CD4-positive, alpha-beta T cell (primary cell): ENCODE measurements at regions not wholly inside any gene's neighbourhood (a gene's known extent, or its start where the extent isn't known, plus 50 kb on each side); places are given as distances from the start of the nearest gene placed in this dataset.

ENCODE experiments used
- ATAC-seq: fragments of 200-7000 bp; cut with Tn5 transposase; one replicate; pipeline ENCODE4 v1.10.0; 2022; ENCODE audit warnings: mild to moderate bottlenecking; ENCODE audit not compliant: poor library complexity
- CTCF ChIA-PET: fragments of 350-600 bp; sonication (Branson Sonifier 250); formaldehyde crosslinking; loops from one replicate; lab custom pipeline; 2021; ENCODE audit warnings: antibody characterized with exemption, inconsistent platforms; lab: Charles Lee
- POLR2A ChIA-PET: fragments of 350-600 bp; sonication (Branson Sonifier 250); formaldehyde crosslinking; loops from one replicate; lab custom pipeline; 2021; ENCODE audit warnings: antibody characterized with exemption, inconsistent platforms; lab: Charles Lee
- DNase-seq, 14 experiments: peaks; one replicate each; pipeline ENCODE4 v3.0.0-alpha.2; 2013 to 2020; ENCODE audit warnings: mixed read lengths in 2 of 14
- H3K27ac ChIP-seq, 2 donors: one replicate each; pipeline versions ENCODE4 v1.5.1 to v1.7.0; 2013; ENCODE audit warnings: low read length in 2 of 2, low read depth in 1 of 2, mild to moderate bottlenecking in 1 of 2
- H3K27me3 ChIP-seq, 2 experiments: 1 replicate in 1 of 2; 2 replicates in 1 of 2; pipeline versions ENCODE4 v1.6.1 to v1.7.0; 2013; ENCODE audit warnings: low read length in 2 of 2, control low read depth in 1 of 2, mild to moderate bottlenecking in 1 of 2, moderate library complexity in 1 of 2; ENCODE audit not compliant: insufficient read depth in 2 of 2, control insufficient read depth in 1 of 2
- H3K36me3 ChIP-seq: one replicate; pipeline ENCODE4 v1.6.1; 2013; ENCODE audit warnings: low read length, control low read depth; ENCODE audit not compliant: insufficient read depth
- H3K4me1 ChIP-seq: one replicate; pipeline ENCODE4 v1.6.1; 2013; ENCODE audit warnings: low read length, control low read depth; ENCODE audit not compliant: insufficient read depth
- H3K4me3 ChIP-seq: one replicate; pipeline ENCODE4 v1.5.1; 2013; ENCODE audit warnings: mild to moderate bottlenecking, low read length, moderate library complexity
- H3K9me3 ChIP-seq, 2 experiments: 1 replicate in 1 of 2; 2 replicates in 1 of 2; pipeline versions ENCODE4 v1.6.1 to v1.7.0; 2013; ENCODE audit warnings: low read length in 2 of 2, mild to moderate bottlenecking in 2 of 2, control low read depth in 1 of 2, moderate library complexity in 1 of 2; ENCODE audit not compliant: control insufficient read depth in 1 of 2, insufficient read depth in 1 of 2
- H3K27ac Mint-ChIP-seq: one replicate; pipeline ENCODE4 v1.8.0; 2020; ENCODE audit warnings: mixed read lengths
- H3K27me3 Mint-ChIP-seq: one replicate; pipeline ENCODE4 v1.8.0; 2021; ENCODE audit warnings: mixed read lengths
- H3K36me3 Mint-ChIP-seq: one replicate; pipeline ENCODE4 v1.8.0; 2021; ENCODE audit warnings: low read depth, mixed read lengths
- H3K4me1 Mint-ChIP-seq: one replicate; pipeline ENCODE4 v1.8.0; 2021; ENCODE audit warnings: low read depth, mixed read lengths
- H3K4me3 Mint-ChIP-seq: one replicate; pipeline ENCODE4 v1.8.0; 2020; ENCODE audit warnings: mild to moderate bottlenecking, mixed read lengths
- H3K9me3 Mint-ChIP-seq: one replicate; pipeline ENCODE4 v1.8.0; 2020; ENCODE audit warnings: mixed read lengths
- intact Hi-C, 2 experiments: fragments of 100-400 bp; cut with DNase I in 1 of 2; cut with micrococcal nuclease in 1 of 2; formaldehyde crosslinking; loops; one replicate each; pipeline versions ENCODE4 v1.15.1 to v1.9.0; 2023 to 2025; cut with DNase I, micrococcal nuclease
- TF ChIP-seq, protein P1 (sequence below): fragments of 200-600 bp; IDR thresholded peaks from one replicate; pipeline ENCODE4 v1.8.0; 2022; ENCODE audit warnings: antibody characterized with exemption, mild to moderate bottlenecking

DNA sequence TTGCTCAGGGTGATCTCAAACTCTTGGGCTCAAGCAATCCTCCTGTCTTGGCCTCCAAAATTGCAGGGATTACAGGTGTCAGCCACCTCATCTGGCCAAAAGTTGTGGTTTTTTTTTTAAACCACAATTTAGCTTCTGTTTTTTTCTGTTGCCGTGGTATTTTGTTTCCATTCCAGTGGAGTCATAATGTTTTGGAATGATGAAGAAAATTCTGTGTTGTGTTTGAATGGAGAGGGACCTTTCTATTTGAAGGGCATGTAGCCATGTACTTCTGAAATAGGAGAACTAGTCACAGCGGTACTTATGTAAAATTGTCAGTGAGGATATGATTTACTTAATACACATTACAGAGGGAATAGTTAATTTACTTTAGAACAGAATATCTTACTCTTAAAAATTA, 201.3 kb downstream of the ARL4A start:
- Histone ChIP-seq H3K27ac (no peak overlapping the region), H3K27me3 (no peaks in the 10 kb centered on the region), H3K4me3 (no peak overlapping the region), H3K36me3 (no peaks in the 10 kb centered on the region), H3K4me1 (no peaks in the 10 kb centered on the region), H3K9me3 (no peaks in the 10 kb centered on the region)
- no peak for DNase-seq
- intact Hi-C loops, result no loop called here
- no peak for ATAC-seq
- no peaks in the 10 kb centered on the region for H3K9me3 Mint-ChIP-seq
- ChIA-PET POLR2A (no interaction called here), CTCF (interaction anchor here (1.5 kb wide), 1 partner anchor 10 kb away, joined by 3 read pairs; no protein-coding TSS in a partner anchor)
- no peak overlapping the region for H3K27ac Mint-ChIP-seq
- TF ChIP-seq, protein P1, sequence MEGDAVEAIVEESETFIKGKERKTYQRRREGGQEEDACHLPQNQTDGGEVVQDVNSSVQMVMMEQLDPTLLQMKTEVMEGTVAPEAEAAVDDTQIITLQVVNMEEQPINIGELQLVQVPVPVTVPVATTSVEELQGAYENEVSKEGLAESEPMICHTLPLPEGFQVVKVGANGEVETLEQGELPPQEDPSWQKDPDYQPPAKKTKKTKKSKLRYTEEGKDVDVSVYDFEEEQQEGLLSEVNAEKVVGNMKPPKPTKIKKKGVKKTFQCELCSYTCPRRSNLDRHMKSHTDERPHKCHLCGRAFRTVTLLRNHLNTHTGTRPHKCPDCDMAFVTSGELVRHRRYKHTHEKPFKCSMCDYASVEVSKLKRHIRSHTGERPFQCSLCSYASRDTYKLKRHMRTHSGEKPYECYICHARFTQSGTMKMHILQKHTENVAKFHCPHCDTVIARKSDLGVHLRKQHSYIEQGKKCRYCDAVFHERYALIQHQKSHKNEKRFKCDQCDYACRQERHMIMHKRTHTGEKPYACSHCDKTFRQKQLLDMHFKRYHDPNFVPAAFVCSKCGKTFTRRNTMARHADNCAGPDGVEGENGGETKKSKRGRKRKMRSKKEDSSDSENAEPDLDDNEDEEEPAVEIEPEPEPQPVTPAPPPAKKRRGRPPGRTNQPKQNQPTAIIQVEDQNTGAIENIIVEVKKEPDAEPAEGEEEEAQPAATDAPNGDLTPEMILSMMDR, result no peak
- H3K27me3 Mint-ChIP-seq, result peaks cover 6% of the 10 kb centered on the region
- no peaks in the 10 kb centered on the region for H3K4me1 Mint-ChIP-seq
- no peaks in the 10 kb centered on the region for H3K36me3 Mint-ChIP-seq
- no peak overlapping the region for H3K4me3 Mint-ChIP-seq

DNA sequence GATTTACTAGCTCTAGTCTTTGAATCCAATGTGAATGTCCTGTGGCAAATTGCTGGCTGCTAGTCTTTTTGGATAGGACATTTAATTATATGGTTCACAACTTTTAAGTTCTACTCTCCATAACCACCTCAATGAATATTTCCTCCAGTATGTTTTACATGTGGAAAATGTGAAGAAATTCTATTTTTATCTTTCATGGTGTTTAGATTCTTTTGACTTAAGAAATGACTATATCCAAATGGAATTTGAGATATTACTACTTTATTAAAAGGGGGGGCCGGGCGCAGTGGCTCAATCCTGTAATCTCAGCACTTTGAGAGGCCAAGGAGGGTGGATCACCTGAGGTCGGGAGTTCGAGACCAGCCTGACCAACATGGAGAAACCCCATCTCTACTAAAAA, 202.0 kb downstream of the ARL4A start:
- ChIA-PET POLR2A (no interaction called here), CTCF (no interaction called here)
- no peak for ATAC-seq
- no peak overlapping the region for H3K27ac Mint-ChIP-seq
- no peaks in the 10 kb centered on the region for H3K27me3 ChIP-seq
- intact Hi-C loops, result no loop called here
- H3K27ac ChIP-seq, result no peak overlapping the region
- H3K27me3 Mint-ChIP-seq, result peaks cover 6% of the 10 kb centered on the region
- H3K36me3 Mint-ChIP-seq, result no peaks in the 10 kb centered on the region
- H3K4me1 Mint-ChIP-seq, result no peaks in the 10 kb centered on the region
- H3K4me1 ChIP-seq, result no peaks in the 10 kb centered on the region
- H3K9me3 ChIP-seq, result no peaks in the 10 kb centered on the region
- TF ChIP-seq, protein P1, result no peak
- no peaks in the 10 kb centered on the region for H3K9me3 Mint-ChIP-seq
- no peak overlapping the region for H3K4me3 ChIP-seq
- H3K36me3 ChIP-seq, result no peaks in the 10 kb centered on the region
- H3K4me3 Mint-ChIP-seq, result no peak overlapping the region
- DNase-seq, result no peak

DNA sequence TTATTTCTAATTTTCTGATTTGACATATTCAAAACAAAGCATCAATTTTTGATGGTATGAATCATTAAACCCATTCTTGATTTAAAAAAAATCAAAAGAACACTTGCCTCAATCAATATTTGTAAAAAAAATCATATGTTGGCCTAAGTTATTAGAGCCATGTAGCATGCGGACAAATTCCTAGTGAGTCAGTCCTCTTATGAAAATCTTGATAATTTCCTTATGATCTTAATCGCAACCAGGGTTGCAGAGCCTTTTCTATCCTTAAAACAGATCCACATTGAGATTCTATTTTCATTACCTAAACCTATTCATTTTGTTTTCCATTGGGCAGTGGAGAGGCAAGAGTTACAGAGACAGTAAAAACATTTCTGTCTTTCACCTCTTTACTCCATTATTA, 203.2 kb downstream of the ARL4A start:
- Mint-ChIP-seq H3K4me1 (no peaks in the 10 kb centered on the region), H3K9me3 (no peaks in the 10 kb centered on the region), H3K36me3 (no peaks in the 10 kb centered on the region), H3K4me3 (no peak overlapping the region), H3K27me3 (peaks cover 6% of the 10 kb centered on the region), H3K27ac (no peak overlapping the region)
- CTCF ChIA-PET, result no interaction called here
- TF ChIP-seq, protein P1, result no peak
- Histone ChIP-seq H3K27ac (no peak overlapping the region), H3K36me3 (no peaks in the 10 kb centered on the region), H3K4me1 (no peaks in the 10 kb centered on the region), H3K27me3 (no peaks in the 10 kb centered on the region), H3K9me3 (no peaks in the 10 kb centered on the region), H3K4me3 (no peak overlapping the region)
- no peak for ATAC-seq
- intact Hi-C loops, result no loop called here
- POLR2A ChIA-PET, result no interaction called here
- DNase-seq, result no peak
